Skeletal muscle satellite cell (primary cell): ENCODE measurements at regions not wholly inside any gene's neighbourhood (a gene's known extent, or its start where the extent isn't known, plus 50 kb on each side); places are given as distances from the start of the nearest gene placed in this dataset.
A peak's percentile ranks its signal among the peaks of the same experiment; 100 is the strongest.

Experiments
- H3K27me3 ChIP-seq: 2 replicates; pipeline ENCODE4 v1.7.0; 2013; ENCODE audit warnings: low read length; ENCODE audit not compliant: control insufficient read depth, insufficient read depth
- H3K36me3 ChIP-seq: 2 replicates; pipeline ENCODE4 v1.7.0; 2013; ENCODE audit warnings: mild to moderate bottlenecking, control low read depth, low read length; ENCODE audit not compliant: insufficient read depth
- H3K4me1 ChIP-seq: 2 replicates; pipeline ENCODE4 v1.7.0; 2013; ENCODE audit warnings: low read length; ENCODE audit not compliant: control insufficient read depth, insufficient read depth
- H3K4me2 ChIP-seq: 2 replicates; pipeline ENCODE4 v1.7.0; 2013; ENCODE audit warnings: mild to moderate bottlenecking, low read length
- H3K4me3 ChIP-seq: 2 replicates; pipeline ENCODE4 v1.7.0; 2013; ENCODE audit warnings: low read length
- H3K9ac ChIP-seq: 2 replicates; pipeline ENCODE4 v1.7.0; 2013; ENCODE audit warnings: mild to moderate bottlenecking, low read depth, low read length, moderate library complexity
- H3K9me3 ChIP-seq: replicated peaks from 2 replicates; pipeline ENCODE4 v1.7.0; 2013; ENCODE audit warnings: mild to moderate bottlenecking, control low read depth, low read length

DNA sequence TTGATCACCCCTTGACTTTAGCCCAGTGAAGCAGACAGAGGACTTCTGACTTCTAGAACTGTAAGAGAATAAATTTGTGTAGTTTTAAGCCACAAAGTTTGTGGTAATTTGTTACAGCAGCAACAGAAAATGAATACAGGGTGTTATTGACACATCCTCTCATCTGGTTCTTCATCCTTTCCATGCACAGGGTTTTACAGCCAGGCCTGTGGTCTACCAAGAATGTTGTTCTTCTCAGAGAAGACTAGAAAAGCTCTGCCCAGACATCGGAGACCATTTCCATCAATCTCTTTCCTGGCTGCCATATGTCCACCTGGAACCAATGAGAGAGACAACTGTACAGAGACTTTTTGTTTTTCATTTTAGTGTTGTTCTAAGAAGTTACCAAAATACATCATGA, 308.2 kb upstream of the AMIGO2 start:
- no peaks in the 10 kb centered on the region for H3K27me3 ChIP-seq
- H3K36me3 ChIP-seq: no peaks in the 10 kb centered on the region
- peaks cover 13% of the 10 kb centered on the region for H3K4me1 ChIP-seq
- no peak overlapping the region for H3K4me3 ChIP-seq
- no peaks in the 10 kb centered on the region for H3K9me3 ChIP-seq
- no peak overlapping the region for H3K4me2 ChIP-seq
- no peak overlapping the region for H3K9ac ChIP-seq

DNA sequence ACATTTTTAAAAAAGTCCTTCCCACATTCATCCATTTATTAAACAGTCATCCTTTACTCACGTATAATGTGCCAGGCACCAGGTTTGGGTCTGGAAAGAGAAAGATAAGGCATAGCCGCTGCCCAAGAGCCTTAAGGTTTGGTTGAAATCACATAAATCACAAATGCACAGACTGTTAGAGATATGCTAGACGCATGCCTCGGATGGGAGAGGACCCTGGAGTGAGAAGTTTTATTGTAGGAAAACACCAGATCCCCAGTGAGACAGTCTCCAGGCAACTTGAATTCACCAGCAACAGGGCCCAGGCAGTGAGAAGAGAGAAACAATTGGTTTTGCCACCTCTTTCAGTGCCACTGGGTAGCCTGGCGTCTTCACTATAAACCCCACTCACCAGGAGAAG, 305.9 kb upstream of the AMIGO2 start:
- H3K4me2 ChIP-seq: no peak overlapping the region
- peaks cover 9% of the 10 kb centered on the region for H3K4me1 ChIP-seq
- no peak overlapping the region for H3K9ac ChIP-seq
- H3K36me3 ChIP-seq: no peaks in the 10 kb centered on the region
- H3K4me3 ChIP-seq: no peak overlapping the region
- no peaks in the 10 kb centered on the region for H3K27me3 ChIP-seq
- no peaks in the 10 kb centered on the region for H3K9me3 ChIP-seq

DNA sequence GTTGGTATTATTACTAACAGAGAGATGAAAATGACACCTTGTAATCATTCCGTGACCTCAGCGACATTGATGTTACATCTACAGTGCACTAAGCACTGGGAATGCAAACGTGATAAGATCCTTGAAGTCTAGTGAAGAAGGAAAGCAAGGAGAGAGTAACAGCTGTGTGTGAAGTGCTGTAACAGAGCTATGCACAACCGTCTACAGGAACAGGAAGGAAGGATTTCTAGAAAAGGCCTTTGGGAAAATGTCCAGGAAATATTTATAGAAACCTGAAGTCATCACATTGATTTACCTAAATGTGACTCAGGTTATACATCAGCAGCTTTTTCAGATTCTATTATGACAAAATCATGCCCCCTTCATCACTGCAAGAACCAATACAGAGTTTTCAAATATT, 304.2 kb upstream of the AMIGO2 start:
- H3K4me3 ChIP-seq: no peak overlapping the region
- no peaks in the 10 kb centered on the region for H3K27me3 ChIP-seq
- no peaks in the 10 kb centered on the region for H3K9me3 ChIP-seq
- H3K4me2 ChIP-seq: no peak overlapping the region
- peaks cover 14% of the 10 kb centered on the region for H3K4me1 ChIP-seq
- no peaks in the 10 kb centered on the region for H3K36me3 ChIP-seq
- H3K9ac ChIP-seq: no peak overlapping the region

DNA sequence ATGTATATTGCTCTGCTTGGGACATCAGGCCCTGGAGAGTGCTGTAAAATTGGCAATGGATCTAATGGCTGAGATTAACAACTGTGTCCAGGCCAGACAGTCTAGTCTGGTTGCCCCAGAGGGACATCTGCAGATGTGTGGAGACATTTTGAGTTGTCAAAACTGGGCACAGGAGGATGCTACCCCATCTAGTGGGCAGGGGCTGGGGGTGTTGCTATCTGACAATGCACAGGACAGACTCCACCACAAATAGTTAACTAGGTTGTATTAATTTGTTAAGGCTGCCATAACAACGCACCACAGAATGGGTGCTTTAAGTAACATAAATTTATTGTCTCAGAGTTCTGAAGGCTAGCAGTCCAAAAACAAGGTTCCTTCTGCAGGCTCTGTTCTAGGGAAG, 302.5 kb upstream of the AMIGO2 start:
- H3K27me3 ChIP-seq: no peaks in the 10 kb centered on the region
- H3K4me1 ChIP-seq: peaks cover 29% of the 10 kb centered on the region
- H3K9ac ChIP-seq: no peak overlapping the region
- H3K36me3 ChIP-seq: no peaks in the 10 kb centered on the region
- H3K9me3 ChIP-seq: no peaks in the 10 kb centered on the region
- H3K4me3 ChIP-seq: no peak overlapping the region
- no peak overlapping the region for H3K4me2 ChIP-seq

DNA sequence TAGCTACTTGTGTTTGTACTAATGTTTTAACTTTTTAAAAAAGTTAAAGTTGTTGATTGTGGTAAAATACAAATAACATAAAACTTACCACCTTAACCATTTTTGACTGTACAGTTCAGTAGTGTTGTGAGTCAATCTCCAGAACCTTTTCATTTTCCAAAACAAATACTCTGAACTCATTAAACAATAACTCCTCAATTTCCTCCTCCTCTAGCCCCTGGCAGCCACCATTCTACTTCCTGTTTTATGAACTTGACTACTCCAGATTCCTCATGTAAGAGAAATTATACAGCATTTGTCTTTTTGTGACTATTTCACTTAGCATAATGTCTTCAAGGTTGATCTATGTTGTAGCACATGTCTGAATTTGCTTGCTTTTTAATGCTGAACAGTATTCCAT, 299.1 kb upstream of the AMIGO2 start:
- no peaks in the 10 kb centered on the region for H3K36me3 ChIP-seq
- no peaks in the 10 kb centered on the region for H3K9me3 ChIP-seq
- no peak overlapping the region for H3K4me3 ChIP-seq
- H3K9ac ChIP-seq: no peak overlapping the region
- H3K4me2 ChIP-seq: no peak overlapping the region
- no peaks in the 10 kb centered on the region for H3K27me3 ChIP-seq
- peaks cover 26% of the 10 kb centered on the region for H3K4me1 ChIP-seq

DNA sequence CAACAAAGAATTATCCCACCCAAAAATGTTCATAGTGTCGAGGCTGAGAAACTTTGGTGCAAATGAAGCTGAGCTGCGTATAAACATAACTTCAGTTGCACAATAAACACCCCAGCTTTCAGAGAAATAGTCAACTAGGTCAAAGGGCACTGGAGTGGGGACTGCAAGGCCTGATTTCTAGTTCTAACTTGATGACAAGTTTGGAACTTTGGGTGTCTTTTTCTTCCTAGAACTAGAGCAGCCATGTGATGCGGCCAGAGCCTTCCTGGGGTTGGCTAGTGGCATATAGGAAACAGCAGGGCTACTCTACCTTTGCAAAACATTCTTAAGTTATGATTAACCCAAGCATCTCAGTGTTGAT, 298.4 kb upstream of the AMIGO2 start:
- Histone ChIP-seq H3K36me3 (no peaks in the 10 kb centered on the region), H3K27me3 (no peaks in the 10 kb centered on the region), H3K9me3 (no peaks in the 10 kb centered on the region), H3K9ac (peak overlapping the region; percentile 70), H3K4me1 (peaks cover 23% of the 10 kb centered on the region), H3K4me2 (peak overlapping the region; percentile 57), H3K4me3 (peak overlapping the region; percentile 2)

DNA sequence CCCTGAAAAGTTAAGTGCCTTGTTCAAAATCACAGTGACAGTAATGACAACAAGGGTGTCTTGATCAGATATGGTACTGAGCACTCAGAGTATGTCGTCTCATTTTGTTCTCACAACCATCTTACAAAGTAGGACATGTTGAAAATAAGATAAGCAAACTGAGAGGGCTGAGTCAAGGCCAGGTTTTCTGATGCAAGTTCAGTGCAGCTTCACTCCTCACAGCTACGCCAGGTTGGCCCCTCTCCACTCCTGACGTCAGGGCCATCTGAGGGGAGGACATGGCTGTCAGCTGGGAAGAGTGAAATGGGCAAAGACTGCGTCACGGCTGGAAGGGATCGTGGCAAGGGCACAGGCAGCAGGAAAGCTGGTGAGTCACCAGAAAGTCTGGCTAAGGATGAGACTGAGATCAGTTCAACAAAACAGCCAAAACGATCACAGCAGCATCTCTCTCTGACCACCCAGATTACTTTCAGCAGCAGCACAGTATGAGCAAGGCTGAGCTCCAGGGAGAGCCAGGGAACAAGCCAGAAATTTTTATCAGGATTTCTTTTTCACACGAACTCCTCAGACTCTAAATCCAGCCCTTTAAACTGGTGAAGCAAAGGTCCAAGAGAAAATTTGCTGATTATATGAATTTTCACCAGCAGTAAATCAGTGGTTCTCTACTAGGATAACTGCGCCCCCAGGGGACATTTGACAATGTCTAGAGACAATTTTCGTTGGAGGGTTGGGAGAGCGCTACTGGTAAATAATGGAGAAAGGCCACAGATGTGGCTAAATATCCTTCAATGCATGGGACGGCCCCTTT, 297.9 kb upstream of the AMIGO2 start:
- Histone ChIP-seq H3K27me3 (no peaks in the 10 kb centered on the region), H3K36me3 (no peaks in the 10 kb centered on the region), H3K4me3 (peak overlapping the region; percentile 2), H3K4me1 (peaks cover 23% of the 10 kb centered on the region), H3K4me2 (peak overlapping the region; percentile 57), H3K9me3 (no peaks in the 10 kb centered on the region), H3K9ac (peak overlapping the region; percentile 70)

DNA sequence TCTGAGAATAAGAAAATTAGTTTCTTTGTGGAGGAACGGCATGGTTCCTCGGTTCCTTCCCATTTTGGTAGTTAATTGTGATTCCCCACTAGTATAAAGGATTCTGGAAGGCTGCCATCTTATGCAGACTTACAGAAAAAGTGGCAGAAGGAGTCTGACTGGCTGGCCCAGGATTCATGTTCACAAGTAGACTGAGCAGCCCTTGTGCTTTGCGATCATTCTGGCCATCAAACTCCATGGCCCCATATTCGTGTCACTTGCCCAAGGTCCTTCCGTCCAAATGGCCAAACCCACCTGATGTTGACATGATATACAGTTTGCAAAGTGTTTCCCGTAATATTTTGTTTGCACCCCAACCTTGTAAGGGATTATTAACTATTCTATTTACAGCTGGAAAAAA, 297.2 kb upstream of the AMIGO2 start:
- Histone ChIP-seq H3K4me1 (peaks cover 23% of the 10 kb centered on the region), H3K9me3 (no peaks in the 10 kb centered on the region), H3K27me3 (no peaks in the 10 kb centered on the region), H3K4me2 (peak overlapping the region; percentile 57), H3K36me3 (no peaks in the 10 kb centered on the region), H3K9ac (peak overlapping the region; percentile 49), H3K4me3 (no peak overlapping the region)

DNA sequence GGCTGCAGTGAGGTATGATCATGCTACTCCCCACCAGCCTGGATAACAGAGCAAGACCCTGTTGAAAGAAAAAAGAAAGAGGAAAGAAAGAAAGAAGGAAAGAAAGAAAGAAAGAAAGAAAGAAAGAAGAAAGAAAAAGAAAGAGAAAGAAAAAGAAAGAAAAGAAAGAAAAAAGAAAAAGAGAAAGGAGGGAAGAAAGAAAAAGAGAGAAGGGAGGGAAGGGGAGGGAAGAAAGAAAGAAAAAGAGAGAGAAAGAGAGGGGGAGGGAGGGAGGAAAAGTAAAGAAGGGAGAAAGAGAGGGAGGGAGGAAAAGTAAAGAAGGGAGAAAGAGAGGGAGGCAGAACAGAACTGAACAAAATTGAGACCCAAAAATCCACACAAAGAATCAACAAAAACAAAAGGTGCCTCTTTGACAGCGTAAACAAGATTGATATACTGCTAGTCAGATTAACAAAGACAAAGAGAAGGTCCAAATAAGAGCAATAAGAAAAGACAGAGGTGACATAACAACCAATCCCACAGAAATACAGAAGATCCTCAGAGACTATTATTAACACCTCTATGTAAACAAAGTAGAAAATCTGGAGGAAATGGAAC, 293.9 kb upstream of the AMIGO2 start:
- Histone ChIP-seq H3K4me3 (no peak overlapping the region), H3K4me2 (no peak overlapping the region), H3K27me3 (no peaks in the 10 kb centered on the region), H3K4me1 (peaks cover 15% of the 10 kb centered on the region), H3K9me3 (no peaks in the 10 kb centered on the region), H3K36me3 (no peaks in the 10 kb centered on the region), H3K9ac (no peak overlapping the region)

DNA sequence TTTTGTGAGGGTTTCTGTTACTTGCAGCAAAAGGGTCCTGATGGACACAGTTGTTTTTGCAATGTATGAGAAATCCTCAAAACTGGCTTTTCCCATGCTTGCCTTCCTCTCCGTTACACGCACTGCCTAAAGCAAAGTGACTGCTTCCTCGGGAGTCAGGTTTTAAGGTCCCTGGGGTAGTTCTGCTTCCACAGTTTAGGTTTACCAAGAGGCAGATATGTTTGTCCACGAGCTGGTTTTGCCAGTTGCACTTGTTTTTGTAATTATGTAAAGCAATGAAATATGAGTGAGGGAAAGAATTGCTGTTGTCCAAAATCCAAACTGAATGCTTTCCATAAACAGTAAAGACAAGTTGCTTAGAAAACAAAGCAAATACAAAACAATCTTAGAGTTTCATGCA, 290.7 kb upstream of the AMIGO2 start:
- no peaks in the 10 kb centered on the region for H3K27me3 ChIP-seq
- no peaks in the 10 kb centered on the region for H3K9me3 ChIP-seq
- no peak overlapping the region for H3K9ac ChIP-seq
- H3K36me3 ChIP-seq: no peaks in the 10 kb centered on the region
- no peak overlapping the region for H3K4me3 ChIP-seq
- no peak overlapping the region for H3K4me2 ChIP-seq
- no peaks in the 10 kb centered on the region for H3K4me1 ChIP-seq

DNA sequence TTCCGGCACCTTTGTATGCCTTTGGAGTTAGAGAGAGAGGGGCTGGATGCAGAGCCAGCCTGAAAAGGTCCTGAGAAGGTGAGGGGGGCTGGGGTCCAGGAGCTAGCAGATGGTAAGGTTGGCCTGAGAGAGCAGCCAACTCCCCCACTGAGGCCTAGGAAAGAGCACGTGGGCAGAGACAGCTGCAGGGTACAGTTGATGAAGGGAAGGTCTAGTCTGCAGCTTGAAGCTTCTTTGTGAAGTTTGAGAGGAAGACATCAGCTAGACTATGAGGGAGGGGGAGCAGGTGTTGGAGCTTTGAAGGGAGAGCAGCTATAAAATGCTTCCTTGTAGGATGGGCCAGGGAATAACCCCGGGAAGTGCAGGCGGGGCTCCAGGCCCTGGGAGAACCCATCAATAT, 289.3 kb upstream of the AMIGO2 start:
- Histone ChIP-seq H3K4me2 (no peak overlapping the region), H3K36me3 (no peaks in the 10 kb centered on the region), H3K4me1 (no peaks in the 10 kb centered on the region), H3K4me3 (no peak overlapping the region), H3K9me3 (no peaks in the 10 kb centered on the region), H3K27me3 (no peaks in the 10 kb centered on the region), H3K9ac (no peak overlapping the region)

DNA sequence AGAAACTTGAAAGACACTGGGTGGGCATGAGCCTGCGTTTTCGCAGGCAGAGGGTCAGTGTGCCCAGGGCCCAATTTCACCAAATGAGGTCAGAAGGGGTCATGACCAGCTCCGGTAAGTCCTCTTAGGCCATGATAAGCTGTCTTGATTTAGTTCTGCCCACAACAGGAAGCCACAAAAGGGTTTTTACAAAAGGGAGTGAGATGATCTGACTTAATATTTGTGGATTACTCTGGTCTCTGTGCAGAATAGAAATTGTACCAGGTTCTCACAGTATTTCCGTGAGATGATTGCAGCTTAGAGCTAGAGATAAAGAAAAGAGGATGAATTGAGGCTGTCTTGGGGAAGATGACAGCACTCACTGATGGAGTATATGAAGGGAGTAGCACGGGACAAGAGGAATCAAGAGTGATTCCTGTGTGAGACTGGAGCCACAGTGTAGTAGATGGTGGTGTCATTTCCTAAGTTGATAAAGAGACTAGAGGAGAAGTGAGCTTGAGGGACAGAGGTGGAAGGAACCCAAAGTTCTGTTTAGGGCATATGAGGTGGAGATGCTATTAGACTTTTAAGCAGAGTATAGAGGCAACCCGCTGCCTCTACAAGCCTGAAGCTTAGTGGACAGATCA, 288.3 kb upstream of the AMIGO2 start:
- H3K4me1 ChIP-seq: no peaks in the 10 kb centered on the region
- no peaks in the 10 kb centered on the region for H3K27me3 ChIP-seq
- no peak overlapping the region for H3K9ac ChIP-seq
- no peak overlapping the region for H3K4me2 ChIP-seq
- no peak overlapping the region for H3K4me3 ChIP-seq
- H3K36me3 ChIP-seq: no peaks in the 10 kb centered on the region
- H3K9me3 ChIP-seq: no peaks in the 10 kb centered on the region
